H1 (cell line): ENCODE measurements at regions not wholly inside any gene's neighbourhood (a gene's known extent, or its start where the extent isn't known, plus 50 kb on each side); places are given as distances from the start of the nearest gene placed in this dataset.

ENCODE experiments used
- BRCA1 ChIP-seq: IDR thresholded peaks from 2 replicates; pipeline ENCODE4 v1.6.1; 2012; ENCODE audit warnings: low read depth, low read length, improper control_type of control experiment
- TAF1 ChIP-seq: IDR thresholded peaks from 2 replicates; pipeline ENCODE4 v1.6.1; 2011; ENCODE audit warnings: mild to moderate bottlenecking, low read depth, low read length
- YY1 ChIP-seq: IDR thresholded peaks from 2 replicates; pipeline ENCODE4 v1.6.1; 2011; ENCODE audit warnings: low read depth, mild to moderate bottlenecking, low read length
- TF ChIP-seq, protein P1 (sequence below), 3 experiments: IDR thresholded peaks; 1 replicate in 2 of 3; 2 replicates in 1 of 3; pipeline versions ENCODE4 v1.5.1 to v1.6.1; 2011; ENCODE audit warnings: low read length in 3 of 3, mild to moderate bottlenecking in 3 of 3, inconsistent platforms in 2 of 3, low read depth in 1 of 3, moderate library complexity in 1 of 3; ENCODE audit not compliant: insufficient read depth in 1 of 3; ENCODE audit errors: control extremely low read depth in 1 of 3

DNA sequence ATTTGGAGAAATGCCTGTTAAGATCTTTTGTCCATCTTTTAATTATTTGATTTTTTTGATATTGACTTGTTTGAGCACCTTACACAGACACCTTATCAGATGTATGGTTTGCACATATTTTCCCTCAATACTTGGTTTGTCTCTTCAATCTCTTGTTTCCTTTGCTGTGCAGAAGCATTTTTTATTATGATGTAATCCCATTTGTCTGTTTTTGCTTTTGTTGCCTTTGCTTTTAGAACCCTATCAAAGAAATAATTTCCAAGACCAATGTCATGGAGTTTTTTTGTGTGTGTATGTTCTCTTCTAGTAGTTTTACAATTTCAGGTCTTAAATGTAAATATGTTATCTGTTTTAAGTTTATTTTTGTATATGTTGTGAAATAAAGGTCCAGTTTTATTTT lies 73.9 kb downstream of the HTR1B start:
- TF ChIP-seq, protein P1, sequence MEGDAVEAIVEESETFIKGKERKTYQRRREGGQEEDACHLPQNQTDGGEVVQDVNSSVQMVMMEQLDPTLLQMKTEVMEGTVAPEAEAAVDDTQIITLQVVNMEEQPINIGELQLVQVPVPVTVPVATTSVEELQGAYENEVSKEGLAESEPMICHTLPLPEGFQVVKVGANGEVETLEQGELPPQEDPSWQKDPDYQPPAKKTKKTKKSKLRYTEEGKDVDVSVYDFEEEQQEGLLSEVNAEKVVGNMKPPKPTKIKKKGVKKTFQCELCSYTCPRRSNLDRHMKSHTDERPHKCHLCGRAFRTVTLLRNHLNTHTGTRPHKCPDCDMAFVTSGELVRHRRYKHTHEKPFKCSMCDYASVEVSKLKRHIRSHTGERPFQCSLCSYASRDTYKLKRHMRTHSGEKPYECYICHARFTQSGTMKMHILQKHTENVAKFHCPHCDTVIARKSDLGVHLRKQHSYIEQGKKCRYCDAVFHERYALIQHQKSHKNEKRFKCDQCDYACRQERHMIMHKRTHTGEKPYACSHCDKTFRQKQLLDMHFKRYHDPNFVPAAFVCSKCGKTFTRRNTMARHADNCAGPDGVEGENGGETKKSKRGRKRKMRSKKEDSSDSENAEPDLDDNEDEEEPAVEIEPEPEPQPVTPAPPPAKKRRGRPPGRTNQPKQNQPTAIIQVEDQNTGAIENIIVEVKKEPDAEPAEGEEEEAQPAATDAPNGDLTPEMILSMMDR (IDR thresholded peaks at IDR 0.05; ENCODE audit: control extremely low read depth in 1 of 3, insufficient read depth in 1 of 3, low read depth in 1 of 3, low read length in 3 of 3), result no peak
- TF ChIP-seq TAF1, result no peak
- no peak for TF ChIP-seq BRCA1
- TF ChIP-seq YY1, result no peak
